Testis (tissue), 2 donors: ENCODE measurements at regions not wholly inside any gene's neighbourhood (a gene's known extent, or its start where the extent isn't known, plus 50 kb on each side); places are given as distances from the start of the nearest gene placed in this dataset.

Experiments
- POLR2A ChIP-seq: fragments of 450-650 bp; IDR thresholded peaks from one replicate; pipeline ENCODE4 v1.6.1; 2017; ENCODE audit warnings: antibody characterized with exemption, mild to moderate bottlenecking, moderate library complexity
- TF ChIP-seq, protein P1 (sequence below), 3 experiments: fragments of 450-650 bp in 2 of 3; fragments of 200-600 bp in 1 of 3; sonication (generic) in 1 of 3; IDR thresholded peaks; one replicate each; pipeline ENCODE4 v1.5.1; 2016 to 2019; ENCODE audit warnings: antibody characterized with exemption in 3 of 3, mild to moderate bottlenecking in 2 of 3, moderate library complexity in 1 of 3

DNA sequence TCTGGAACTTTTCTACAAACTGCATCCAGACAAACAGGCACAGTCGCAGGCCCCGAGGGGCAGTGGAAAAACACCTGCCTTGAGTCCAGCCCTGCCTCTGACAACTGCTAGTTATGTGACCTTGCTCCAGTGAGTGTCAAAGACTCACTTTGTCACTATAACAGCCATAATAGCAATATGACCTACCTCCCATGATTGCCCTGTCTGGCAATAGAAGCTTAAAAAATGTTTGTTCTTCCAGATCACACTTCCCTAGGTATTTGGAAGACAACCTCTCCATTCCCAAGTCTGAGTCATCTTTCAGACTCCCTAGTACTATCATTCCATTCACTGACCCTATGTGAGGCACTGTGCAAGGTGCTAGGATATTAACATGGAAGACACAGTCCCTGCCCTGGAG, 74.5 kb downstream of the RPL27A start:
- TF ChIP-seq, protein P1, sequence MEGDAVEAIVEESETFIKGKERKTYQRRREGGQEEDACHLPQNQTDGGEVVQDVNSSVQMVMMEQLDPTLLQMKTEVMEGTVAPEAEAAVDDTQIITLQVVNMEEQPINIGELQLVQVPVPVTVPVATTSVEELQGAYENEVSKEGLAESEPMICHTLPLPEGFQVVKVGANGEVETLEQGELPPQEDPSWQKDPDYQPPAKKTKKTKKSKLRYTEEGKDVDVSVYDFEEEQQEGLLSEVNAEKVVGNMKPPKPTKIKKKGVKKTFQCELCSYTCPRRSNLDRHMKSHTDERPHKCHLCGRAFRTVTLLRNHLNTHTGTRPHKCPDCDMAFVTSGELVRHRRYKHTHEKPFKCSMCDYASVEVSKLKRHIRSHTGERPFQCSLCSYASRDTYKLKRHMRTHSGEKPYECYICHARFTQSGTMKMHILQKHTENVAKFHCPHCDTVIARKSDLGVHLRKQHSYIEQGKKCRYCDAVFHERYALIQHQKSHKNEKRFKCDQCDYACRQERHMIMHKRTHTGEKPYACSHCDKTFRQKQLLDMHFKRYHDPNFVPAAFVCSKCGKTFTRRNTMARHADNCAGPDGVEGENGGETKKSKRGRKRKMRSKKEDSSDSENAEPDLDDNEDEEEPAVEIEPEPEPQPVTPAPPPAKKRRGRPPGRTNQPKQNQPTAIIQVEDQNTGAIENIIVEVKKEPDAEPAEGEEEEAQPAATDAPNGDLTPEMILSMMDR (IDR thresholded peaks at IDR 0.05): no peak
- TF ChIP-seq POLR2A: no peak
